ENCODE measurements at regions not wholly inside any gene's neighbourhood (a gene's known extent, or its start where the extent isn't known, plus 50 kb on each side); places are given as distances from the start of the nearest gene placed in this dataset.
"Not testable (repeated sequence)": the region's sequence is repeated elsewhere in the genome, so short reads cannot be mapped to it uniquely, and the experiment has no call there.

DNA sequence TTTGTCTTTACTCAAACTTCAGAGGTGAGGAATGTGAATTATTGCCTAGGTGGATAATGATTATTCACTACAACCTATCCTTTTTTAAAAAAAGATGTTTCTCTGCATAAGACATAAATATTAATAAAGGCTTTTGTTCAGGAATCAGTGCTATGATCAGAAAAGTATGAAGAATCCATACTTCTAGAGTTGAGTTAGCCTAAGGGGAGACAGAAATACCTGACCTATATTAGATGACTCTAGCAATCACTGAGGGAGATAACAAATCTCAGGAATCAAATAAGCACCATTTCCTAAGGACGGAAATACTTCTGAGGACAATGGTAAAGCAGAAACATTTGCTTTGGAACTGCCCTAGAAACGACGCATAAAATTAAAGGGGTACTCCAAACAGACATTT is 763.8 kb downstream of the GBE1 start:
- DNase-seq (ENCODE audit: insufficient read length, low spot score) = no peak
- no peak for FAIRE-seq

DNA sequence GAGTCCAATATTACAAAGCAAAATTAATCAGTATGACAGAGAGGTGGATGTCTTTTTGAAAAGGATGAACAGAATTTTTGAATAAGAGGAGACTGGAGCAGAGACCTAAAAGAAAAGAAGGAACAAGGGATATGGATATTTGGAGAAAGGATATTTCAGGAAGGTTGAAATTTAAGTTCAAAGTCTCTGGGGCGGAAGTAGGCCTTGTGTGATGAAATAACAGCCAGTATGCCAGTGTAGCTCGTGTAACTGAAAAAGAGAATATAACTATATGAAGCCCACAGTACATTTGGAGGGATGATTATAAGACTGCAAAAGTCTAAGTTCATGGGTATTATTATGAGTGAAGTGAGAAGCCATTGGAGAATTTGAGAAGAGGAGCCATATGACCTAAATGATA is 766.7 kb downstream of the GBE1 start:
- FAIRE-seq = no peak
- DNase-seq (ENCODE audit: insufficient read length, low spot score) = no peak

DNA sequence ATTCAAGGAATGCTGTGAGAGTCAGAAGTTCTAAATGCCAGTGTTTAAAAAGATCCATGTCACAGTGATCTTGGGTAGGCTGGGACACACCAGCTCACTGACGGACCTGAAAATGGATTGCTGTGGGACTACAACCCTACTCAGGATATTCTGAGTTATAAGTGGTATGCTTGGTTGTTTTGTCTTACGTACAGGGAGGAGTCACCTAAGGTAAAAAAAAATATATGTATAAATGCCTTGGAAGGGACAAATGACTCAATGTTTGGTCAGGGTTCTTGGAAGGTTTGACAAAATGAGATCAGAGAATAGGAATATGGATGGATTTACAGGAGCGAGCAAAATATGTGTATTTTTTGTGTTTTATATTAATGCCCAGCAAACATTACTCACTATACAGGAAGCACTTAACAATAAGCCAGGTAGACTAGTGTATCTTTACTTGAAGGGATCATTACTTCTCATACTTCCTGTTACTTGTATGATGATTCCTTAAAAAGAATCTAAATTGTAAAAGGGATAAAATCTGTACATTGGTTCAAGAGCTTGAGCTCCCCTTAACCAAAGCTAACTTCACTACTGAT is 767.3 kb downstream of the GBE1 start:
- no peak for FAIRE-seq
- DNase-seq (ENCODE audit: insufficient read length, low spot score) = no peak

DNA sequence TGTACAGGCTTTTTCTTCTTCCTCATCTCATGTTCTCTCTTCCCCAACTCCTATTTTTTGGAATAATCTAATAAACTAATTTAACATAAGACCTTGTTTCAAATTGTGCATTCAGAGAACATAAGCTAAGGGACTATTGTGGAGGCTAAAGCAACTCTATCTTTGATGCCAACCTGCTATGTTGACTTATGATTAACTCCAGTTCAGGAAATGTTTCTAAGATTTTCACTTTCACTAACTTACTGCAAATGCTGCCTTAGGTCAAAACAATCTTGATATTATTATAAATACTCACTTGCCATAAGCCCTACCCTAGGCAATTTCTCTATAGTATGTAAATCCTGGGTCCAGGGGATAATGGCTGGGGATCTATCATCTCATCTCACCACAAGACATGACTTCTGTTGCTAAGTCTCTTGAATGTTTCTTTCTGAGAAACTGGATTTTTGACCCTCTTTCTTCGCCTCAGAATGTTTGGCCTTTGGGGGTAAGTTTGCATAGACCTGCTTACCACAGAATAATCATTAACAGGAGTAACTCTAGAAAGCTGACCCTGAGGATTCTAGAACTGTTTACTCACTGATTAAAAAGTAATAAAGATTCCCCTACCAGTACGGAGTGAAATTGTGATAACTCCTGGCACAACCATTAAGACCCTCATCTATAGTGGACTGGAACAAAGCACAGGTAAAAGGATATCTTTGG is 768.1 kb downstream of the GBE1 start:
- FAIRE-seq (no peak), DNase-seq (ENCODE audit: insufficient read length, low spot score) (no peak)

DNA sequence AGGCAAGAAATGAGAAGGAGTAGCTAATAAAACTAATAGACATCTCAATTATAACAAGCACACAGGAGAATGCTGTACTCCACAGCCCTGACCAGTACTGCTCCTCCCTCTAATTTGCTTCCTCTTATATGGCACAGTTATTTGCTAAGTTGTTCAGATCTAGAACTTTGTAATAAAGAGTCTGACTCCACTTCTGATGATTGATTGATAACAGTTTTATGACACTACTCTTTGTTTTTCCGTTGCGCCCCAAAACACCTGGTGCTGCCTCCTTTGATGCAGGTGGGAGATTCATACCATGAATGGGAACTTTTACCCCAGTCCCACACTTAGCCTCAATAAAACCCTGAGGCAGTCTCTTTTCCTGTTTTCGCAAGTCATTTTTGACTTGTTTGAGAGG is 777.7 kb downstream of the GBE1 start:
- no peak for FAIRE-seq
- DNase-seq (ENCODE audit: insufficient read length, low spot score) = no peak

DNA sequence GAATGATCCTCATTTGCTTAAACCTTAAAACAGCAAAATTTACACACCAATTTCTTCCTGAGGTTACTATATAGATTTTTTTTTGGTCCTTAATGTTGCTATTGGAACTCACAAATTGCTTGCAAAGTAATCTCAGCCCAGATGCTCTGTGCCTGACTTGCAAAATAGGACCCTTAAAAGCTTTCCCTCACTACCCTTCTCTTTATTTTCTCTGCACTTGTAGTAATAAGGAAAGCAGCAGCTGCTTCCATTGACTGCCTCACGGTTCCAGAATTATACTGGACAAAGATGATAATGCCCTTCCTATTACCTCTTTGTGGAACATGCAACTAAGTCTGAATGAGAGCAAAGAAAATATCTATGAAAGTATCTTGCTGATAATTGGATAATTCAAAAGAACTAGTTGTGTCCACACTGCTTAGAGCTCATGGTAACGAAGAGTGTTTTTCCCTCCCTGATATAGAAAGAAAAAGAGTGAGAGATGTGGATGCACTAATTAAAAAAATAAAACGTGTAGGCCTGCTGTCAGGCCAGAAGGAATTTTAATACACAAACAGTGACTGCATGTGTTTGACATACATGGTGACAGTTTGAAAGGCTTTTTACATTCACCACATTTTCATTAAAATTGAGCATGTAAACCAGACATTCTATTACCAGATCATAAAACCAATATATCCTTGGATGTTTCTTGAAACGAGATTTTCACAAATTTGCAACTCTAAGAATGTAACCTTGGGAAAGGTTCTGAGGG is 783.1 kb downstream of the GBE1 start:
- FAIRE-seq = no peak

DNA sequence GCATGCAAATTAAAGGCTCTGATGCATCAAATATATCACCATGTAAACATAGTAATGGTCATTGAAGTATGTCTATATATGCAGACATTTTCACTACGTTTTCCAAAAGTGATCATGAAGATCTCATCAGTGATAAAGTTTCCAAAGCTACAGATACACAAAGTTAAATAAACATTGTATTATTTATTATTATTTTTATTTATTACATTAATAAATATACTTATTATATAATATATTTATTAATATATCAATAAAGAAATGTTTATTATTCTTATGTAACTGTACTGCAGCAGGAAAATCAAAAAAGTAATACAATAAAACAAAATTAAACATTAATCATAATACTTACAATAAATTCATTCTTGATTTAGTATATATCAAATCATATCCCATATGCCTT is 791.2 kb downstream of the GBE1 start:
- no peak for FAIRE-seq
- DNase-seq (ENCODE audit: insufficient read length, low spot score) = no peak

More for the DNA sequence above, 783.1 kb downstream of the GBE1 start:
- DNase-seq (ENCODE audit: insufficient read length, low spot score) = no peak

DNA sequence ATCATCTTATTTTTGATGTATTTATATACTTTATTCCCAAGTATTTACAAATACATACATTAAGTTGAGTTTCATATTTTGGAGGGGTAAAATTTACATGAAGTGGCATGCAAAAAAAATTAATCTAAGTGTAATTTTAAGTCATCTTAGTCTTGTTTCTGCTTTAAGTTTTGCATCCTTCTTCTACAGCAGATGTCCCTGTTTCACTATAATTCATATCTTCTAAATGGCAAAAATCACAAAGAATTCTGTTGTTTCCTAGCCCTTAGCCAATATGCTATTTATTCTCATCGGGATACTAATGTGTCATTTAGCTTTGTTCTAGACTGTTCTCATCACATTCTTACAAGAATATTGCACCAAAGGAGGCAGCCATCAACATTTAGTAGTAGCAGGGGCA is 831.9 kb downstream of the GBE1 start:
- DNase-seq (ENCODE audit: insufficient read length, low spot score) = no peak
- FAIRE-seq = no peak

DNA sequence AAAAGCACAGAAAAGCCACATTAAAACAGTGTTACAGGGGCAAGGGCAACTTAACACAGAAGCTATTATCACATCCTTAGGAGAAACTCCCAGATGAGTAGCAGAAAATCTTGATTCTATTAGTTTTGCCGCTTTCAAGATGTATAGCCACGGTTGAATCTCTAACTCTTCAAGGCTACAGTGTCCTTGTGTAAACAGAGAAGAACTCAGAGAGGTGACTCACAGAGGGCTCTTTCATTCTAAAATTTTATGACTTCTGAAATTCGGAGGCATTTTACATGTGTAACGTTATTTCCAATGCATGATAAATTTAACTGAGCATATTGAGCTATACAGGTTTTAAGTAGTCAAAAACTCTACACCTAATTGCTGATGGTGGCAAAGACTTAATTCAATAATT is 846.6 kb downstream of the GBE1 start:
- FAIRE-seq (no peak), DNase-seq (ENCODE audit: insufficient read length, low spot score) (no peak)

DNA sequence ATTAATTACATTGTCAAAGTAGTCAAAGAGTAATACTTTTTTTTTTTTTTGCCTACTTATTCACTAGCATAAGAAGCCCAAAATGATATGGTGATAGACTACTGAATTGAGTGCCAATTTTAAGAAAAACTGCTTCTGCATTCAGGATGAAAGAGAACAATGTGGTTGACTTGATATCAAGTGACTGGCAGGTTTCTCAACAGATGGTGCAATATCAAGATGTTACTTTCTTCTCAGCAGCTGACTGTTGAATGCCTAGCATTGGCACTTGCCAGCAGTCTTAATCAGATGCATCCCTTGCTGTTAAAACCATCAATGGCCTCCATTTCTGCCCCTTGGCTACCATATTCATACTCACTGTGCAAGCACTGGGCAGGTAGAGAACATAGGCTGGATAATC is 863.2 kb downstream of the GBE1 start:
- FAIRE-seq = no peak
- DNase-seq (ENCODE audit: insufficient read length, low spot score) = no peak

DNA sequence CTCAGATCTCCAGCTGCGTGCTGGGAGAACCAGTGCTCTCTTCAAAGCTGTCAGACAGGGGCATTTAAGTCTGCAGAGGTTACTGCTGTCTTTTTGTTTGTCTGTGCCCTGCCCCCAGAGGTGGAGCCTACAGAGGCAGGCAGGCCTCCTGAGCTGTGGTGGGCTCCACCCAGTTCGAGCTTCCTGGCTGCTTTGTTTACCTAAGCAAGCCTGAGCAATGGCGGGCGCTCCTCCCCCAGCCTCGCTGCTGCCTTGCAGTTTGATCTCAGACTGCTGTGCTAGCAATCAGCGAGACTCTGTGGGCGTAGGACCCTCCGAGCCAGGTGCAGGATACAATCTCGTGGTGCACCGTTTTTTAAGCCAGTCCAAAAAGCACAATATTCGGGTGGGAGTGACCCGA is 864.4 kb downstream of the GBE1 start:
- DNase-seq (ENCODE audit: insufficient read length, low spot score); FAIRE-seq: not testable (repeated sequence)

DNA sequence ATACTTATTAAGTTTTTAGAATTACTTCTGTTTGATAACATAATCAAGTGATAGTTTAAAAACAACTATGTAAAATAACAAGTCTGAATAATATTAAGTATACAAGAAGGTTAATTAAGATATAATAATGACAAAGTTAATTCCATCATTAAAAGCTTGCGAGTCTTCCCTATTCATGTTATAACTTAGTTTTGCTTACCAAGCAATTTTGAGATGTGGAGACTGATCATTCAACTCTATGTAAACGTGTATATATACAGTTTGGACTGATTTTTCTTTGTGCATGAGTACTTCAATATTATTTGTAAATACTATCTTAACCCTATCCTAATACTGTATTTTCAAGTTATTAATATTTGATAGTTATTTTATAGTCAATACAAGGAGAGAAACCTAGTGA is 870.9 kb downstream of the GBE1 start:
- no peak for FAIRE-seq
- DNase-seq (ENCODE audit: insufficient read length, low spot score) = no peak

DNA sequence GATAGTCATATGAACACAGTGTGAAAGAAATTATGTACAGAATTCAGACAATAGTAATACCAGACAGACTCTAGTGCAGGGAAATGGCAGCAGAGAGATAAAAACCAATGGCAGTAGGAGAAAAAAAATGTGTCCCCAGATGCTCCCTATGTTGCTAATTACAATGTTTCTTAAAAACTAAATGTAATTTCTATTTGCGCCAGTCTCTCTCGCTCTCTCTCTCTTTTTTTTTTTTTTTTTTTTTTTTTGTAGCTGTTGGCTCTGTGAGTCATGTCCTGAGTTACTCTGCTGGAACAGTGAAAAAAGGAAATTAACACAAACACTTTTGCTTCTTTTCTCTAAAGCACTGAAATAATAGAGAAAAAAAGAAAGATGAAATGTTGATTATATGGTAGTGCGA is 871.9 kb downstream of the GBE1 start:
- FAIRE-seq = no peak

DNA sequence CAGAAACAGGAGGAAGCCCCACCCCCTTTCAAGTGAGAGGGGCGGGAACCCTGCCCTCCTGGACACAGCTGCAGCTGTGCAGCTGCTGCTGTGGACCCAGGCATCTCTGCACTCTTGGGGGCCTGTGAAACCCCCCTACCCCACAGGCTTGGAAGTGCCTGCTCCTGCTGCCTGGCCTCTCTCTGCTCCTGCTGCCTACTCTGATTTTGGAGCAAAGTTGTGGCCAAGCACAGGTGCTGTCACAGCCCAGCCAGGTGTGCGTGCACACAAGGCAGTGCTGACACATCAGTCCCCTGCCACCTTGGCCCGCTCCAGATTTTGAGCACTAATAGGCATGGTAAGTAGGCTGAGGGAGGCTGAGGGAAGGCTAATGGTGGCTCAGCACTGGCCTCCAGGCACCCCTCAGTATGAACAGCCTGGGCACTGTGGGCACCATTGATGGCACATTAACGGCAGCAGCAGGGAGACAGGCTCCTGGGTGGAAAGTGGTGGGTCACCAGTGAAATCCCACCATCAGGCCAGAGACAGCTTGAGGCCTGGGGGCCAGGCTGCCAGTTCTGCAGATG is 890.9 kb downstream of the GBE1 start:
- DNase-seq (ENCODE audit: insufficient read length, low spot score) = no peak
- no peak for FAIRE-seq

More for the DNA sequence above, 871.9 kb downstream of the GBE1 start:
- DNase-seq (ENCODE audit: insufficient read length, low spot score) = no peak

DNA sequence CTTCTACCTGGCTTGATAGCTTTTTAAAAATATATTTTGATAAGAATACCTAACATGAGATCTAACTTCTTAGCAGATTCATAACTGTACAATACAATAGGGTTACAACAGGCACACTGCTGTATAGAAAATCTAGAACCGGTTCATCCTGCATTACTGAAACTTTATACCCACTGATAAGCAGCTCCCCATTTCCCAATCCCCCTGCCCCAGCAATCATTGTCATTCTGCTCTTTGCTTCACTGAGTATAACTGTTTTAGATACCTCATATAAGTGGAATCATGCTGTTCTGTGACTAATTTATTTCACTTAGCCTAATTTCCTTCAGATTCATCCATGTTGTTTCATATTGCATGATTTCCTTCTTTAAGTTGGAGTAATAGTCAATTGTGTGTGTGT is 906.0 kb downstream of the GBE1 start:
- FAIRE-seq = no peak
- DNase-seq (ENCODE audit: insufficient read length, low spot score) = no peak

DNA sequence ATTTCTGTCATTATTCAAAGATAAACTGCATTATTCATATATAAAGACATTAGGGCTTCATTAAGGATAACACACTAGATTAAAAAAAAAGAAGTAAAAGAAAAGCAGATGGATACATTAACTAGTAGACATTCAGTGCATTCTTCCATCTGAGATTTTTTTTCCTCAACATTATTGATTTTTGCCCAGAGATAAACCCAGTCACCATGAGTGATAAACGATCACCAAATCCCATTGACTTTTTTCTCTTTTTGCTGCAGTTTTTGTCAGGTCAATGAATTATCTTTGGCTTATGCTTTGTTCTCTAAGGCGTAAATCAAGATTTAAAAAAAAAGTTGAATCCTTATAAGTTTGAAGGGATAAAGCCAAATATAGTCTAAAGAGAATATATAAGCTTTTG is 925.0 kb downstream of the GBE1 start:
- FAIRE-seq = no peak

DNA sequence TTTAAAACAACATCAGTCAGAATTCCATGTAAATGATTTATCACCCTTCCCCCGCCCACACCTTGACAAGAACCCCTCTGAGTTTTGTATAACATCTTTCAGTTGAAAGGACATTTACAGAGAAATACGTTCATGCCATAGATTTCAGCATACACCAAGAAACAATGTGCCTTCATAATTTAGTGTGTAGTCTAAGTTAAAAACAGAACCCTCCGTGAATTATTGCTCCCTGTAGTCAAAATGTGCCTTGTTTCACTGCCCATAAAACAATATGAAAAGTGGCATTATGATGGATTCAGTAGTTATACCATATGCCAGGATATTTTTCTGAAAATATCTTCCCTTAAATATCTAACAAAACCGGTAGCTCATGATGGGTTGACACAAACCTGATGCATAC is 953.9 kb downstream of the GBE1 start:
- no peak for FAIRE-seq

More for the DNA sequence above, 925.0 kb downstream of the GBE1 start:
- no peak for DNase-seq (ENCODE audit: insufficient read length, low spot score)

DNA sequence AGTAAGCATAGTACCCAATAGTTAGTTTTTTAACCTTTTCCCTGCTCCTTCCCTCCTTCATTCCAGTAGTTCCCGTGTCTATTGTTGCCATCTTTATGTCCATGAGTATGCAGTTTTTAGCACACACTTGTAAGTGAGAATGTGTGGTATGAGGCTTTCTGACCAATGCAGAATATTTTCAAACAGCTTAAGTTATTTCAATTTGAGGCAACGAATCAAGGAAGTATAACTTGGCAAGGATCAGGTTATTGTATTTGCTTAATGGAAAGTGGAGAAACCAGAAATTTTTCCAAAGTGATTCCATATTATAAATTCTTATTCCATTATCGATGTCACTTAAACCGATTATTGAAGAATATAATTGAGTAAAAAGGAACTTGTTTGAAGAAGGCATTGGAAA is 954.8 kb downstream of the GBE1 start:
- no peak for FAIRE-seq
- no peak for DNase-seq (ENCODE audit: insufficient read length, low spot score)

More for the DNA sequence above, 953.9 kb downstream of the GBE1 start:
- DNase-seq (ENCODE audit: insufficient read length, low spot score) = no peak

DNA sequence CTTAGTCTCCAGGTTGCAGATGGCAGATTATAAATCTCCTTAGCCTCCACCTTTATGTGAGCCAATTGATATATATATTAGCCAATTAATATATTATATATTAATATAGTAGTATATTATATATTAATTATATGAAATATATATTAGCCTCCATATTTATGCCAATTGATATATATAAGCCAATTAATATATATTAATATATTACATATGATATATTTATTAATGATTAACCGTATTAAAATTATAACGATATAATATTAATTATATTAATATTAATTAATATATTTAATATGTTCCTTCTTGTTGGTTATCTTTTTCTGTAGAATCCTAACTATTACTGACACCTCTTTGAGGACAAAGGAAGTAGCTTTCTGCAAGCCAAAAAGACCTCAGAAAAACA is 972.5 kb downstream of the GBE1 start:
- DNase-seq (ENCODE audit: insufficient read length, low spot score) (no peak), FAIRE-seq (no peak)

DNA sequence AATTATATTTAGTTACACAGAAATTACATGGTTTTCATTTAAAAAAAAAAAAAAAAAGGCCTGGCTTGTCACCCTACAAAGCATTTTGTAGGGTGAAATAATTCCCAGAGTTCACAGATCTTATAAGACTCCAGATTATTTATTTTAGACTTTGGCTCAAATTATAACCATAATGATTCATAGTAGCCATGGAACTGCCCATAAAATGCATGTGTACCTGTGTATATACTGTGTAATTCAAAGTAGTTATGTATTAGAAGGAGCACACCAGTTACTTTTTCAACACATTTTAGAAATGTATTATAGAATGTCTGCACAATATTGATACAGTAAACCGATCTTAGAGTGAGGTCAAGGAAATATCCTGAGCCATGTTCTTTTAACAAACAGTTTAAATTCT is 975.6 kb downstream of the GBE1 start:
- FAIRE-seq (no peak), DNase-seq (ENCODE audit: insufficient read length, low spot score) (no peak)

DNA sequence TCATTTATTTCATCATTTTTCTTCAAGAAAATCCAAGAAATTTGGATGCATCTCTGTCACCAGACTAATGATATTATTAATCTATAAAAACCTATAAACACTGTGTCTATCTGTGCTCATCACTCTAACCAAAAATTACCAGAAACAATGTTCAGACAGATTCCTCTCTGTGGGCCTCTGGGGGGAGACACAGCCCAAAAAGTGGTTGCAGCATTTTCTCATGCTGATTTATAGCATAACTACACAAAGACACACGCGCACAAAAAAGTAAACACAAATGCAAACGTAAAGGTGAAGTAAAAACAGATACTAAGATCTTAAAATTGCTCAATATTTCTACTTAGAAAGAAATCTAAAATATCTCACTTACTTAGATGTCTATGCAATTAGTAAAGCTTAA is 976.0 kb downstream of the GBE1 start:
- no peak for FAIRE-seq
- DNase-seq (ENCODE audit: insufficient read length, low spot score) = no peak

DNA sequence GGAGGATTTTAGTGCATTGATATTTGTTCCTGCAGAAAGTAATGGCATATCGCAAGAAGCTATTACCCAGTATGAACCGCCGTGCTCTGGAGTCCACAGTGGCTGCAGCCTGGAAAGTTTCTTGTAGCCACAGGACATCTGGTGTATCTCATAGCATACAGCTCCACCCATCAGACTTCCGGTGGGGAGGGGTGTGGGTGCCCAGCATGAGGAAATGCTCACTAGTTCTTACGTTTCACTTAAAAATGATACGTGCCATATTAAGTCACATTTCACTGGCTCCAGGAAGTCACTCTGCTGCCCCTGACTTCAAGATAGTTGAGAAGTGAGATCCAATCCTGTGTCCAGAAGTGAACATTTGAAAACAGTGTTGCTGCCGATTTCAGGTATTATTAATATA is 990.4 kb downstream of the GBE1 start:
- no peak for FAIRE-seq
- no peak for DNase-seq (ENCODE audit: insufficient read length, low spot score)

All from HTR-8/SVneo (cell line).